DMS 273 treated with DMSO at 0.1 percent for 48 hours (cell line): ENCODE measurements at regions not wholly inside any gene's neighbourhood (a gene's known extent, or its start where the extent isn't known, plus 50 kb on each side); places are given as distances from the start of the nearest gene placed in this dataset.
"Not testable (repeated sequence)": the region's sequence is repeated elsewhere in the genome, so short reads cannot be mapped to it uniquely, and the experiment has no call there.

Experiments
- DNase-seq: peaks from one replicate; lab custom pipeline; 2025; lab: John Stamatoyannopoulos, UW

- no peak for DNase-seq
Measured at GRCh38 chr12:127169321-127170181, 1097.4 kb upstream of the TMEM132C start.

- no peak for DNase-seq
Measured at GRCh38 chr12:127170226-127171180, 1096.5 kb upstream of the TMEM132C start.

- DNase-seq: no peak
Measured at GRCh38 chr12:127172861-127173260, 1094.1 kb upstream of the TMEM132C start.

- DNase-seq: not testable (repeated sequence)
Measured at GRCh38 chr12:127173971-127174370, 1093.0 kb upstream of the TMEM132C start.

- no peak for DNase-seq
Measured at GRCh38 chr12:127174881-127175280, 1092.1 kb upstream of the TMEM132C start.

- DNase-seq: no peak
Measured at GRCh38 chr12:127175361-127175760, 1091.6 kb upstream of the TMEM132C start.

- DNase-seq: no peak
Measured at GRCh38 chr12:127176804-127177203, 1090.2 kb upstream of the TMEM132C start.

- no peak for DNase-seq
Measured at GRCh38 chr12:127178052-127178451, 1088.9 kb upstream of the TMEM132C start.

- no peak for DNase-seq
Measured at GRCh38 chr12:127178463-127178862, 1088.5 kb upstream of the TMEM132C start.

GRCh38 chr12:127179176-127179575 lies 1087.8 kb upstream of the TMEM132C start:
- no peak for DNase-seq

- no peak for DNase-seq
Measured at GRCh38 chr12:127182018-127182417, 1085.0 kb upstream of the TMEM132C start.

GRCh38 chr12:127189992-127190391 lies 1077.0 kb upstream of the TMEM132C start:
- no peak for DNase-seq

- no peak for DNase-seq
Measured at GRCh38 chr12:127191129-127191528, 1075.8 kb upstream of the TMEM132C start.

GRCh38 chr12:127192391-127192790 lies 1074.6 kb upstream of the TMEM132C start:
- DNase-seq: no peak

- no peak for DNase-seq
Measured at GRCh38 chr12:127193341-127193740, 1073.6 kb upstream of the TMEM132C start.

- no peak for DNase-seq
Measured at GRCh38 chr12:127194176-127194575, 1072.8 kb upstream of the TMEM132C start.

GRCh38 chr12:127205781-127206555 lies 1061.0 kb upstream of the TMEM132C start:
- no peak for DNase-seq

- DNase-seq: no peak
Measured at GRCh38 chr12:127209318-127209717, 1057.7 kb upstream of the TMEM132C start.

- DNase-seq: no peak
Measured at GRCh38 chr12:127214186-127214585, 1052.8 kb upstream of the TMEM132C start.

GRCh38 chr12:127223011-127223410 lies 1044.0 kb upstream of the TMEM132C start:
- no peak for DNase-seq

GRCh38 chr12:127223731-127224130 lies 1043.2 kb upstream of the TMEM132C start:
- no peak for DNase-seq

- DNase-seq: no peak
Measured at GRCh38 chr12:127230843-127231260, 1036.1 kb upstream of the TMEM132C start.
